Breast epithelium (tissue), 4 donors: ENCODE measurements at regions not wholly inside any gene's neighbourhood (a gene's known extent, or its start where the extent isn't known, plus 50 kb on each side); places are given as distances from the start of the nearest gene placed in this dataset.

ENCODE experiments used
- DNase-seq, 2 donors: peaks; one replicate each; pipeline ENCODE4 v3.0.0-alpha.2; 2019; ENCODE audit warnings: low spot score in 2 of 2
- H3K27ac ChIP-seq, 2 donors: fragments of 200-600 bp; sonication (generic) in 1 of 2; one replicate each; pipeline ENCODE4 v1.5.1; 2016 to 2019; ENCODE audit warnings: mild to moderate bottlenecking in 1 of 2
- H3K27me3 ChIP-seq, 2 donors: fragments of 200-600 bp; sonication (generic) in 1 of 2; one replicate each; pipeline versions ENCODE4 v1.5.1 to v1.6.0; 2017 to 2019; ENCODE audit warnings: control low read depth in 1 of 2, mild to moderate bottlenecking in 1 of 2
- H3K36me3 ChIP-seq: fragments of 200-600 bp; one replicate; pipeline ENCODE4 v1.5.1; 2019
- H3K4me1 ChIP-seq, 2 donors: fragments of 200-600 bp; sonication (generic); one replicate each; pipeline ENCODE4 v1.5.1; 2016 to 2019; ENCODE audit warnings: control low read depth in 1 of 2
- H3K4me3 ChIP-seq, 3 donors: fragments of 200-600 bp; sonication (generic); 1 replicate in 2 of 3; 2 replicates in 1 of 3; pipeline ENCODE4 v1.5.1; 2016 to 2019; ENCODE audit warnings: mild to moderate bottlenecking in 3 of 3, moderate library complexity in 2 of 3
- H3K9me3 ChIP-seq, 2 donors: fragments of 200-600 bp; sonication (generic) in 1 of 2; one replicate each; pipeline ENCODE4 v1.5.1; 2016 to 2019; ENCODE audit warnings: control low read depth in 1 of 2
- CTCF ChIP-seq, 3 donors: fragments of 450-650 bp; IDR thresholded peaks; one replicate each; pipeline ENCODE4 v1.5.1; 2016 to 2017; ENCODE audit warnings: antibody characterized with exemption in 3 of 3, mild to moderate bottlenecking in 3 of 3, moderate library complexity in 3 of 3
- POLR2A ChIP-seq: fragments of 450-650 bp; IDR thresholded peaks from one replicate; pipeline ENCODE4 v1.6.1; 2016; ENCODE audit warnings: antibody characterized with exemption, mild to moderate bottlenecking, moderate library complexity
- POLR2AphosphoS5 ChIP-seq, 3 donors: sonication (generic); formaldehyde crosslinking; IDR thresholded peaks; one replicate each; pipeline ENCODE4 v1.6.1; 2017; ENCODE audit warnings: antibody characterized with exemption in 3 of 3
- intact Hi-C: fragments of 100-400 bp; cut with DNase I; formaldehyde crosslinking; loops from one replicate; pipeline ENCODE4 v1.15.1; 2023; ENCODE audit warnings: low total_unique reads

- H3K36me3 ChIP-seq: no peaks in the 10 kb centered on the region
- intact Hi-C loops: no loop called here
- H3K4me3 ChIP-seq: no peak overlapping the region
Measured at GRCh38 chr5:107072967-107073366, 597.8 kb downstream of the EFNA5 start.

GRCh38 chr5:107072440-107072839, 598.3 kb downstream of the EFNA5 start:
- Histone ChIP-seq H3K9me3 (peaks cover 5 to 10% of the 10 kb centered on the region in 2 donors), H3K4me3 (no peak overlapping the region), H3K27ac (no peak overlapping the region), H3K36me3 (no peaks in the 10 kb centered on the region), H3K27me3 (no peaks in the 10 kb centered on the region), H3K4me1 (no peaks in the 10 kb centered on the region)
- no peak for DNase-seq
- intact Hi-C loops: no loop called here
- TF ChIP-seq POLR2AphosphoS5 (IDR thresholded peaks at IDR 0.05) (no peak), CTCF (IDR thresholded peaks at IDR 0.05) (no peak), POLR2A (no peak)

More at GRCh38 chr5:107072967-107073366, 597.8 kb downstream of the EFNA5 start:
- Histone ChIP-seq H3K27ac (no peak overlapping the region), H3K4me1 (no peaks in the 10 kb centered on the region), H3K9me3 (peaks cover 5 to 10% of the 10 kb centered on the region in 2 donors), H3K27me3 (no peaks in the 10 kb centered on the region)
- no peak for DNase-seq
- no peak for TF ChIP-seq CTCF (IDR thresholded peaks at IDR 0.05)
- no peak for TF ChIP-seq POLR2AphosphoS5 (IDR thresholded peaks at IDR 0.05)
- no peak for TF ChIP-seq POLR2A

GRCh38 chr5:107068782-107069181, 602.0 kb downstream of the EFNA5 start:
- H3K9me3 ChIP-seq: peaks cover 5 to 10% of the 10 kb centered on the region in 2 donors
- H3K36me3 ChIP-seq: no peaks in the 10 kb centered on the region
- H3K4me3 ChIP-seq: no peak overlapping the region
- DNase-seq: no peak
- no peak overlapping the region for H3K27ac ChIP-seq
- intact Hi-C loops: no loop called here
- TF ChIP-seq POLR2A (no peak), POLR2AphosphoS5 (IDR thresholded peaks at IDR 0.05) (no peak), CTCF (IDR thresholded peaks at IDR 0.05) (no peak)
- H3K27me3 ChIP-seq: no peaks in the 10 kb centered on the region
- H3K4me1 ChIP-seq: no peaks in the 10 kb centered on the region

GRCh38 chr5:107067395-107067794, 603.3 kb downstream of the EFNA5 start:
- H3K27ac ChIP-seq: no peak overlapping the region
- H3K36me3 ChIP-seq: no peaks in the 10 kb centered on the region
- intact Hi-C loops: no loop called here
- no peaks in the 10 kb centered on the region for H3K4me1 ChIP-seq
- no peak for DNase-seq
- no peak overlapping the region for H3K4me3 ChIP-seq
- TF ChIP-seq POLR2AphosphoS5 (IDR thresholded peaks at IDR 0.05): no peak
- TF ChIP-seq CTCF (IDR thresholded peaks at IDR 0.05): no peak
- no peak for TF ChIP-seq POLR2A
- H3K27me3 ChIP-seq: no peaks in the 10 kb centered on the region
- peaks cover 5 to 10% of the 10 kb centered on the region in 2 donors for H3K9me3 ChIP-seq

- no peak for DNase-seq
- intact Hi-C loops: no loop called here
- no peak for TF ChIP-seq CTCF (IDR thresholded peaks at IDR 0.05)
- no peak for TF ChIP-seq POLR2A
- no peak for TF ChIP-seq POLR2AphosphoS5 (IDR thresholded peaks at IDR 0.05)
- Histone ChIP-seq H3K36me3 (no peaks in the 10 kb centered on the region), H3K27me3 (no peaks in the 10 kb centered on the region), H3K4me3 (no peak overlapping the region), H3K4me1 (no peaks in the 10 kb centered on the region), H3K27ac (no peak overlapping the region), H3K9me3 (no peaks in the 10 kb centered on the region)
Measured at GRCh38 chr5:107063511-107063910, 607.2 kb downstream of the EFNA5 start.
